22Rv1 (cell line): ENCODE measurements at regions not wholly inside any gene's neighbourhood (a gene's known extent, or its start where the extent isn't known, plus 50 kb on each side); places are given as distances from the start of the nearest gene placed in this dataset.

ENCODE experiments used
- ZFX ChIP-seq: fragments of 450-650 bp; IDR thresholded peaks from 2 replicates; pipeline ENCODE4 v1.6.1; 2017; ENCODE audit warnings: antibody characterized with exemption, borderline replicate concordance
- TF ChIP-seq, protein P1 (sequence below): fragments of 450-650 bp; IDR thresholded peaks from 2 replicates; pipeline ENCODE4 v1.5.1; 2017; ENCODE audit warnings: mild to moderate bottlenecking

DNA sequence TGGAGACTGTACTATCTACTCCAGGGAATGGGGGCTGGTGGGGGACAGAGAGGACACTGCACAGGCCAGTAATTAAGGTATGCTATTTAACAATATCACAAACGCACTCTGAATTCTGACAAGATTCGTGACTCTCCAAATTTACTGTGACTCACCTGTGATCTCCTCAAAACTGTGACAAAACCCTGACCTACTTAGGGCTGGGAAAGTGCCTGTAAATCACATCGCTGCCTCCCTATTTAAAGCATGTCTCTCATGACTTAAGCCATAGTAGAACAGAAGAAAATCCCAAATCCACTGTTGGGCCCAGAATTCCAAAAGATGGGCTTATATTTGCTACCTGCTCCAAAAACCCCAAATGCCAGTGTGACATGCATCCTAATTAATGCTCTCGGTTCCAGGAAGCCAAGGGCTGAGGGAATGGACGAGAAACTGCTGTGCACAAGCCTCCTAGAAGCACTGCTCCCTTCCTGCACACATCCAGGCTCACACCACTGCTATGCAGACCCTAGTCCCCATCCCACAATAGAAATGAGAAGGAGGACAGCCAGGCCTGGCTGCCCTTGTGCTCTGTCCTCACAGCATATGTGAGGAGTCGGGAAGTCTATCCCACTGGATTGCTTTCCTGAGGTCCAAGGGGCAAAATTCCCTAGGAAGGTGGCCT is 187.7 kb upstream of the CHRNA7 start:
- TF ChIP-seq, protein P1, sequence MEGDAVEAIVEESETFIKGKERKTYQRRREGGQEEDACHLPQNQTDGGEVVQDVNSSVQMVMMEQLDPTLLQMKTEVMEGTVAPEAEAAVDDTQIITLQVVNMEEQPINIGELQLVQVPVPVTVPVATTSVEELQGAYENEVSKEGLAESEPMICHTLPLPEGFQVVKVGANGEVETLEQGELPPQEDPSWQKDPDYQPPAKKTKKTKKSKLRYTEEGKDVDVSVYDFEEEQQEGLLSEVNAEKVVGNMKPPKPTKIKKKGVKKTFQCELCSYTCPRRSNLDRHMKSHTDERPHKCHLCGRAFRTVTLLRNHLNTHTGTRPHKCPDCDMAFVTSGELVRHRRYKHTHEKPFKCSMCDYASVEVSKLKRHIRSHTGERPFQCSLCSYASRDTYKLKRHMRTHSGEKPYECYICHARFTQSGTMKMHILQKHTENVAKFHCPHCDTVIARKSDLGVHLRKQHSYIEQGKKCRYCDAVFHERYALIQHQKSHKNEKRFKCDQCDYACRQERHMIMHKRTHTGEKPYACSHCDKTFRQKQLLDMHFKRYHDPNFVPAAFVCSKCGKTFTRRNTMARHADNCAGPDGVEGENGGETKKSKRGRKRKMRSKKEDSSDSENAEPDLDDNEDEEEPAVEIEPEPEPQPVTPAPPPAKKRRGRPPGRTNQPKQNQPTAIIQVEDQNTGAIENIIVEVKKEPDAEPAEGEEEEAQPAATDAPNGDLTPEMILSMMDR, result no peak
- TF ChIP-seq ZFX, result no peak
